ENCODE measurements at regions not wholly inside any gene's neighbourhood (a gene's known extent, or its start where the extent isn't known, plus 50 kb on each side); places are given as distances from the start of the nearest gene placed in this dataset.
"Not testable (repeated sequence)": the region's sequence is repeated elsewhere in the genome, so short reads cannot be mapped to it uniquely, and the experiment has no call there.

GRCh38 chr10:81251457-81252115, 623.4 kb upstream of the NRG3 start:
- H3K9ac ChIP-seq (ENCODE audit: low read length) = no peak overlapping the region
- H3K4me2 ChIP-seq (ENCODE audit: low read depth, low read length, poor library complexity, severe bottlenecking) = no peak overlapping the region
- no peak overlapping the region for H2AFZ ChIP-seq (ENCODE audit: low read depth, low read length, severe bottlenecking)
- no peaks in the 10 kb centered on the region for H3F3A ChIP-seq (ENCODE audit: insufficient read depth)
- H4K20me1 ChIP-seq (ENCODE audit: low read depth, low read length) = no peaks in the 10 kb centered on the region
- no peak for TF ChIP-seq CTCF (IDR thresholded peaks at IDR 0.05; ENCODE audit: insufficient read depth, low read length, poor library complexity, severe bottlenecking)
- no peaks in the 10 kb centered on the region for H3K9me2 ChIP-seq (replicated peaks; ENCODE audit: insufficient read depth, low read length)
- H3K4me3 ChIP-seq (ENCODE audit: insufficient read depth, low read length, poor library complexity, severe bottlenecking) = no peak overlapping the region
- no peaks in the 10 kb centered on the region for H3K36me3 ChIP-seq (ENCODE audit: low read length)
- H3K79me2 ChIP-seq (ENCODE audit: insufficient read depth, low read length) = no peaks in the 10 kb centered on the region
- H3K27me3 ChIP-seq (ENCODE audit: low read length) = no peaks in the 10 kb centered on the region
- H3K9me3 ChIP-seq (ENCODE audit: insufficient read depth, low read length) = no peaks in the 10 kb centered on the region
- no peak overlapping the region for H3K27ac ChIP-seq (ENCODE audit: low read depth, low read length)

GRCh38 chr10:81264991-81265390, 610.0 kb upstream of the NRG3 start:
- H3K4me3 ChIP-seq (ENCODE audit: insufficient read depth, low read length, poor library complexity, severe bottlenecking); H3K9me2 ChIP-seq (replicated peaks; ENCODE audit: insufficient read depth, low read length); H2AFZ ChIP-seq (ENCODE audit: low read depth, low read length, severe bottlenecking); H4K20me1 ChIP-seq (ENCODE audit: low read depth, low read length); H3K27ac ChIP-seq (ENCODE audit: low read depth, low read length); H3K79me2 ChIP-seq (ENCODE audit: insufficient read depth, low read length); H3K9ac ChIP-seq (ENCODE audit: low read length); H3K9me3 ChIP-seq (ENCODE audit: insufficient read depth, low read length); H3K36me3 ChIP-seq (ENCODE audit: low read length); H3F3A ChIP-seq (ENCODE audit: insufficient read depth); H3K4me2 ChIP-seq (ENCODE audit: low read depth, low read length, poor library complexity, severe bottlenecking); H3K27me3 ChIP-seq (ENCODE audit: low read length): not testable (repeated sequence)

- Histone ChIP-seq H3K27me3 (ENCODE audit: low read length) (no peaks in the 10 kb centered on the region), H3K4me3 (ENCODE audit: insufficient read depth, low read length, poor library complexity, severe bottlenecking) (no peak overlapping the region), H3K79me2 (ENCODE audit: insufficient read depth, low read length) (no peaks in the 10 kb centered on the region), H3K4me2 (ENCODE audit: low read depth, low read length, poor library complexity, severe bottlenecking) (no peak overlapping the region), H4K20me1 (ENCODE audit: low read depth, low read length) (no peaks in the 10 kb centered on the region), H3F3A (ENCODE audit: insufficient read depth) (no peaks in the 10 kb centered on the region), H3K36me3 (ENCODE audit: low read length) (no peaks in the 10 kb centered on the region), H3K9me3 (ENCODE audit: insufficient read depth, low read length) (no peaks in the 10 kb centered on the region), H3K9me2 (replicated peaks; ENCODE audit: insufficient read depth, low read length) (no peaks in the 10 kb centered on the region), H2AFZ (ENCODE audit: low read depth, low read length, severe bottlenecking) (no peak overlapping the region), H3K9ac (ENCODE audit: low read length) (no peak overlapping the region), H3K27ac (ENCODE audit: low read depth, low read length) (no peak overlapping the region)
- TF ChIP-seq EZH2phosphoT487 (conservative IDR thresholded peaks at IDR 0.05; ENCODE audit: low read length) (no peak), CTCF (IDR thresholded peaks at IDR 0.05; ENCODE audit: insufficient read depth, low read length, poor library complexity, severe bottlenecking) (no peak)
These were observed 604.9 kb upstream of the NRG3 start for GRCh38 chr10:81270051-81270450.

GRCh38 chr10:81280497-81281479, 594.2 kb upstream of the NRG3 start:
- Histone ChIP-seq H3K4me3 (ENCODE audit: insufficient read depth, low read length, poor library complexity, severe bottlenecking) (no peak overlapping the region), H4K20me1 (ENCODE audit: low read depth, low read length) (no peaks in the 10 kb centered on the region), H3K4me2 (ENCODE audit: low read depth, low read length, poor library complexity, severe bottlenecking) (no peak overlapping the region), H3K27ac (ENCODE audit: low read depth, low read length) (no peak overlapping the region), H3K79me2 (ENCODE audit: insufficient read depth, low read length) (no peaks in the 10 kb centered on the region), H3K36me3 (ENCODE audit: low read length) (no peaks in the 10 kb centered on the region), H3K27me3 (ENCODE audit: low read length) (no peaks in the 10 kb centered on the region), H3F3A (ENCODE audit: insufficient read depth) (no peaks in the 10 kb centered on the region), H3K9ac (ENCODE audit: low read length) (no peak overlapping the region), H2AFZ (ENCODE audit: low read depth, low read length, severe bottlenecking) (no peak overlapping the region), H3K9me2 (replicated peaks; ENCODE audit: insufficient read depth, low read length) (no peaks in the 10 kb centered on the region), H3K9me3 (ENCODE audit: insufficient read depth, low read length) (no peaks in the 10 kb centered on the region)
- TF ChIP-seq EZH2phosphoT487 (conservative IDR thresholded peaks at IDR 0.05; ENCODE audit: low read length) (no peak), CTCF (IDR thresholded peaks at IDR 0.05; ENCODE audit: insufficient read depth, low read length, poor library complexity, severe bottlenecking) (no peak)

Measured in SU-DHL-6 (cell line).